ENCODE measurements at regions not wholly inside any gene's neighbourhood (a gene's known extent, or its start where the extent isn't known, plus 50 kb on each side); places are given as distances from the start of the nearest gene placed in this dataset.

DNA sequence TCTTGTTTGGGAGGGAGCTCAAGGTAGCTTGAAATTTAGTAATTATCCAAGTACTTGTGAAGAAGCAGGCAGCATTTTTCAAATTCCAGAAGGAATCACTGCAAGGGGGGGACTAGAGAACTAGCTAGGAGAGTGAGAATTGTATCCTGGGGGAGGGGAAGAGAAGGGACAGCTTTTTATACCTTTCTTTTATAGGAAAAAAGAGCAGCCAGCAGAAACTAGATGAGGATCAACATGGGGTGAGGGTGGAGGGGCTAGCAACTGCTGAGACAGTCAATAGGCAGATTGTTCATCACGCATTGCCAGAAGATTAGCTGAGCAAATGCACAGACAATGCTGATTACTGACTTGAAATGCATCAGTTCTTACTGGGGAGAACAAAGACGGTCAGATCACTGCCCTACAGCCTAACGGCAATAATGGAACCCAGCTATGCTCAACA lies 514.3 kb upstream of the CITED2 start:
- no peaks in the 10 kb centered on the region for H3K79me2 ChIP-seq (ENCODE audit: low read depth)
- H3K4me1 ChIP-seq (replicated peaks; ENCODE audit: insufficient read depth) = peaks cover 9% of the 10 kb centered on the region; the same call in 1 of the 2 replicates
- no peak overlapping the region for H3K4me3 ChIP-seq
- intact Hi-C loops (cut with micrococcal nuclease; ENCODE audit: unreplicated experiment) = loop anchor here (10.0 kb wide), 1 partner anchor 76 kb away; no protein-coding TSS in a partner anchor
- H3F3A ChIP-seq (ENCODE audit: insufficient read depth, low read depth) = peaks cover under 1% of the 10 kb centered on the region; the same call in 1 of the 2 replicates
- ChIA-PET POLR2A (ENCODE audit: unreplicated experiment) (no interaction called here), CTCF (no interaction called here)
- no TSS peak for BruUV-seq (replicated peaks)
- no peak overlapping the region for H3K27ac ChIP-seq
- no peaks in the 10 kb centered on the region for H3K9me2 ChIP-seq (ENCODE audit: insufficient read depth)
- TF ChIP-seq EZH2 (IDR thresholded peaks at IDR 0.05; ENCODE audit: low read depth) = no peak
- TF ChIP-seq, protein P1, sequence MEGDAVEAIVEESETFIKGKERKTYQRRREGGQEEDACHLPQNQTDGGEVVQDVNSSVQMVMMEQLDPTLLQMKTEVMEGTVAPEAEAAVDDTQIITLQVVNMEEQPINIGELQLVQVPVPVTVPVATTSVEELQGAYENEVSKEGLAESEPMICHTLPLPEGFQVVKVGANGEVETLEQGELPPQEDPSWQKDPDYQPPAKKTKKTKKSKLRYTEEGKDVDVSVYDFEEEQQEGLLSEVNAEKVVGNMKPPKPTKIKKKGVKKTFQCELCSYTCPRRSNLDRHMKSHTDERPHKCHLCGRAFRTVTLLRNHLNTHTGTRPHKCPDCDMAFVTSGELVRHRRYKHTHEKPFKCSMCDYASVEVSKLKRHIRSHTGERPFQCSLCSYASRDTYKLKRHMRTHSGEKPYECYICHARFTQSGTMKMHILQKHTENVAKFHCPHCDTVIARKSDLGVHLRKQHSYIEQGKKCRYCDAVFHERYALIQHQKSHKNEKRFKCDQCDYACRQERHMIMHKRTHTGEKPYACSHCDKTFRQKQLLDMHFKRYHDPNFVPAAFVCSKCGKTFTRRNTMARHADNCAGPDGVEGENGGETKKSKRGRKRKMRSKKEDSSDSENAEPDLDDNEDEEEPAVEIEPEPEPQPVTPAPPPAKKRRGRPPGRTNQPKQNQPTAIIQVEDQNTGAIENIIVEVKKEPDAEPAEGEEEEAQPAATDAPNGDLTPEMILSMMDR (conservative IDR thresholded peaks at IDR 0.05) = no peak
- no peaks in the 10 kb centered on the region for H3K27me3 ChIP-seq (ENCODE audit: insufficient read depth, low read depth)
- no peaks in the 10 kb centered on the region for H4K20me1 ChIP-seq (ENCODE audit: insufficient read depth)
- no peak overlapping the region for H3K4me2 ChIP-seq
- peaks cover 3% of the 10 kb centered on the region; the same call in 1 of the 2 replicates for H3K9me3 ChIP-seq (ENCODE audit: insufficient read depth, low read depth)
- no peaks in the 10 kb centered on the region for H3K36me3 ChIP-seq (ENCODE audit: low read depth)
- DNase-seq = no peak
- H2AFZ ChIP-seq = no peak overlapping the region

DNA sequence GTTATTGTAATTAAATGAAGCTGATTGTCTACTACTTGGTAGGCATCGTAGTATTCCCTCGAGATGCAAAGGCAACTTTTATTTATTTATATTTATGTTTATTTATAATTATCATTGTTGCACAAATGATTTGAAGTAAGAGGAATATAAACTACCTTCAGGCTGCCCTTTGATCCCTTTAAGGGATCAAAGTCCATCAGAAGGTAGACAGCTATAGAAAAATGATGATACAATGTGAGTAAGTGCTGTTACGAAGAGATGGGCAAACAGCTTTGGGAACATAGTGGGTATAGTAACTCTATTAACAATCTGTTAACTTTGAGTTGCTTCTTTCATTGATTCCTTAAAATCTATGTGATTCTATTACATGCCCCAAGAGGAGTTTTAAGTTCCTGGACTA lies 512.8 kb upstream of the CITED2 start:
- H4K20me1 ChIP-seq (ENCODE audit: insufficient read depth) = no peaks in the 10 kb centered on the region
- intact Hi-C loops (cut with micrococcal nuclease; ENCODE audit: unreplicated experiment) = loop anchor here (10.0 kb wide), 1 partner anchor 78 kb away; no protein-coding TSS in a partner anchor
- H2AFZ ChIP-seq = no peak overlapping the region
- H3K4me1 ChIP-seq (replicated peaks; ENCODE audit: insufficient read depth) = peaks cover 23% of the 10 kb centered on the region
- no peak overlapping the region for H3K4me2 ChIP-seq
- peaks cover 5% of the 10 kb centered on the region; the same call in 1 of the 2 replicates for H3F3A ChIP-seq (ENCODE audit: insufficient read depth, low read depth)
- no peak for DNase-seq
- ChIA-PET CTCF (no interaction called here), POLR2A (ENCODE audit: unreplicated experiment) (no interaction called here)
- BruUV-seq (replicated peaks) = no TSS peak
- H3K9me3 ChIP-seq (ENCODE audit: insufficient read depth, low read depth) = peaks cover 3% of the 10 kb centered on the region; the same call in 1 of the 2 replicates
- TF ChIP-seq, protein P1 (conservative IDR thresholded peaks at IDR 0.05) = no peak
- no peak for TF ChIP-seq EZH2 (IDR thresholded peaks at IDR 0.05; ENCODE audit: low read depth)
- H3K9me2 ChIP-seq (ENCODE audit: insufficient read depth) = no peaks in the 10 kb centered on the region
- no peaks in the 10 kb centered on the region for H3K27me3 ChIP-seq (ENCODE audit: insufficient read depth, low read depth)
- no peaks in the 10 kb centered on the region for H3K79me2 ChIP-seq (ENCODE audit: low read depth)
- no peaks in the 10 kb centered on the region for H3K36me3 ChIP-seq (ENCODE audit: low read depth)
- no peak overlapping the region for H3K4me3 ChIP-seq
- no peak overlapping the region for H3K27ac ChIP-seq

DNA sequence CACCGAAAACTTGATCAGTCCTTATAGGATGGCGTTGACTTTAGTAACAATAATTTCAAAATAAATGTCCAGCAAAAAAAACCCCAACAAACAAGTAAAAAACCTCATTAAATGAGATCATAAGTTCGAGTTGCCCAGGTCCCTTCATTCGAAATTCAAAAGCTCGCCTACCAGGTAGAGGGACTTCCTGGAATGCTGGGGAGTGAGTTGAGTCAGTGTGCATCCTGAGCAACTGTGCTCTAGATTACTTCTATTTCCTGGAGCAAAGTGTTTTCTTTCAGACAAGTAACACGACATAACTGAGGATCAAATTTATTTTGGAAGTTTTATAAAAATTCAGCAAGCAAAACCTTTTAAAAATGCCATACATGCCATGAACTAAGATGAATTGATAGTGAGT lies 511.9 kb upstream of the CITED2 start:
- H3K4me2 ChIP-seq = no peak overlapping the region
- H3K9me3 ChIP-seq (ENCODE audit: insufficient read depth, low read depth) = peaks cover 3% of the 10 kb centered on the region; the same call in 1 of the 2 replicates
- CTCF ChIA-PET = interaction anchor here (0.6 kb wide), 1 partner anchor 1897 kb away, joined by 3 read pairs; no protein-coding TSS in a partner anchor
- H4K20me1 ChIP-seq (ENCODE audit: insufficient read depth) = no peaks in the 10 kb centered on the region
- no peak overlapping the region for H3K27ac ChIP-seq
- H3K36me3 ChIP-seq (ENCODE audit: low read depth) = no peaks in the 10 kb centered on the region
- POLR2A ChIA-PET (ENCODE audit: unreplicated experiment) = interaction anchor here (0.6 kb wide), 1 partner anchor 12 kb away, joined by 6 read pairs; no protein-coding TSS in a partner anchor
- H3K27me3 ChIP-seq (ENCODE audit: insufficient read depth, low read depth) = no peaks in the 10 kb centered on the region
- no peak for DNase-seq
- intact Hi-C loops (cut with micrococcal nuclease; ENCODE audit: unreplicated experiment) = loop anchor here (10.0 kb wide), 1 partner anchor 78 kb away; no protein-coding TSS in a partner anchor
- H3K4me3 ChIP-seq = no peak overlapping the region
- no peak for TF ChIP-seq EZH2 (IDR thresholded peaks at IDR 0.05; ENCODE audit: low read depth)
- TF ChIP-seq, protein P1 (conservative IDR thresholded peaks at IDR 0.05) = no peak
- H3F3A ChIP-seq (ENCODE audit: insufficient read depth, low read depth) = peaks cover 5% of the 10 kb centered on the region; the same call in 1 of the 2 replicates
- no peaks in the 10 kb centered on the region for H3K79me2 ChIP-seq (ENCODE audit: low read depth)
- peaks cover 26% of the 10 kb centered on the region for H3K4me1 ChIP-seq (replicated peaks; ENCODE audit: insufficient read depth)
- no peaks in the 10 kb centered on the region for H3K9me2 ChIP-seq (ENCODE audit: insufficient read depth)
- BruUV-seq (replicated peaks) = no TSS peak
- H2AFZ ChIP-seq = no peak overlapping the region

All from PC-9 (cell line).